ENCODE measurements at regions not wholly inside any gene's neighbourhood (a gene's known extent, or its start where the extent isn't known, plus 50 kb on each side); places are given as distances from the start of the nearest gene placed in this dataset.
"Not testable (repeated sequence)": the region's sequence is repeated elsewhere in the genome, so short reads cannot be mapped to it uniquely, and the experiment has no call there.

DNA sequence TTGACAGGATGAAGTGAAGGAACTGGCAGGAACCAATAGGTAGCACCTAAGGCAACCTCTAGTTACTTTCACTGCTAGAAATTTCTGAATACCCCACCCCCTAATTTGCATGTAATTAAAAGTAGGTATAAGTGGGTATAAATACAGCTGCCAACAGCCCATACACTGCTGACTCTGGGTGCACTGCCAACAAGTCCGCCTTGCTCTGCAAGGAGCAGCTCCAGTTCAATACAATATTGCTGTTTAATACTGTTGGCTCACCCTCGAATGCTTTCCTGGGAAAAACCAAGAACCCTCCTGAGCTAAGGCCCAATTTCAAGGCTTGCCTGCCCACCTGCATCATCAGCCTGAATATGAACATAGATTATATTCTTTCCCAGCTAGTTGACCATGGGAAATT is 981.9 kb downstream of the ADGRL2 start:
- H3K36me3 Mint-ChIP-seq (ENCODE audit: low read depth) = no peaks in the 10 kb centered on the region
- intact Hi-C loops (cut with micrococcal nuclease) = loop anchor here (5.0 kb wide), 1 partner anchor 100 kb away; no protein-coding TSS in a partner anchor
- DNase-seq = no peak
- H3K4me3 Mint-ChIP-seq = no peak overlapping the region
- H3K27me3 Mint-ChIP-seq (ENCODE audit: low read depth) = peaks cover 2% of the 10 kb centered on the region
- H3K4me1 Mint-ChIP-seq (ENCODE audit: low read depth) = peaks cover 9% of the 10 kb centered on the region
- H3K9me3 Mint-ChIP-seq = no peaks in the 10 kb centered on the region
- CTCF ChIA-PET = no interaction called here
- H3K27ac Mint-ChIP-seq = no peak overlapping the region

- intact Hi-C loops (cut with micrococcal nuclease) = loop anchor here (5.0 to 10.0 kb wide), 2 partner anchors 716 to 1084 kb away; no protein-coding TSS in a partner anchor
- no peaks in the 10 kb centered on the region for H3K36me3 Mint-ChIP-seq (ENCODE audit: low read depth)
- H3K27ac Mint-ChIP-seq = no peak overlapping the region
- no peak overlapping the region for H3K4me3 Mint-ChIP-seq
- H3K27me3 Mint-ChIP-seq (ENCODE audit: low read depth) = no peaks in the 10 kb centered on the region
- H3K4me1 Mint-ChIP-seq (ENCODE audit: low read depth) = no peaks in the 10 kb centered on the region
- DNase-seq = no peak
- CTCF ChIA-PET = interaction anchor here (0.7 kb wide), 1 partner anchor 139 kb away, joined by 3 read pairs; no protein-coding TSS in a partner anchor
- H3K9me3 Mint-ChIP-seq = peaks cover 2% of the 10 kb centered on the region
Measured at GRCh38 chr1:82778612-82779011, 977.9 kb downstream of the ADGRL2 start.

DNA sequence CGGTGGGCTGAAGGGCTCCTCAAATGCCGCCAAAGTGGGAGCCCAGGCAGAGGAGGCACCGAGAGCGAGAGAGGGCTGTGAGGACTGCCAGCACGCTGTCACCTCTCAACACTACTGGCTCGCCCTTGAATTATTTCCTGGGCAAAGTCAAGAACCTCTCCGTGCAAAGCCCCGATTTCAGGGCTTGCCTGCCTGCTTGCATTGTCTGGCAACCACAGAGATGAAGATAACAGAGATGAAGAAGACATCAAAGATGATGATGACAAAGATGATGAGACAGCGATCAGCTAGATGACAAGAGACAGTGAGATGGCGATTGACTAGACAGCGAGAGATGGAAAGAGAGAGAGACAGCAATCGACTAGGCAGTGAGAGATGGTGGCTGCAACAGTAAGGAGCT is 976.5 kb downstream of the ADGRL2 start:
- Mint-ChIP-seq H3K9me3 (peaks cover 2% of the 10 kb centered on the region), H3K27ac (no peak overlapping the region), H3K27me3 (ENCODE audit: low read depth) (no peaks in the 10 kb centered on the region), H3K4me3 (no peak overlapping the region), H3K36me3 (ENCODE audit: low read depth) (no peaks in the 10 kb centered on the region), H3K4me1 (ENCODE audit: low read depth) (no peaks in the 10 kb centered on the region)
- DNase-seq = no peak
- CTCF ChIA-PET = no interaction called here
- intact Hi-C loops (cut with micrococcal nuclease) = loop anchor here (5.0 to 10.0 kb wide), 2 partner anchors 718 to 1085 kb away; no protein-coding TSS in a partner anchor

GRCh38 chr1:82776730-82777129 is 976.0 kb downstream of the ADGRL2 start:
- H3K36me3 Mint-ChIP-seq (ENCODE audit: low read depth); H3K4me3 Mint-ChIP-seq; H3K27ac Mint-ChIP-seq; DNase-seq; H3K4me1 Mint-ChIP-seq (ENCODE audit: low read depth); H3K27me3 Mint-ChIP-seq (ENCODE audit: low read depth); H3K9me3 Mint-ChIP-seq: not testable (repeated sequence)
- CTCF ChIA-PET = interaction anchor here (1.1 to 2.2 kb wide), 2 partner anchors 11 to 13 kb away, joined by 3 to 9 read pairs; no protein-coding TSS in a partner anchor
- intact Hi-C loops (cut with micrococcal nuclease) = loop anchor here (5.0 to 10.0 kb wide), 2 partner anchors 718 to 1086 kb away; no protein-coding TSS in a partner anchor

GRCh38 chr1:82775406-82776000 is 974.8 kb downstream of the ADGRL2 start:
- H3K27ac Mint-ChIP-seq = no peak overlapping the region
- H3K4me3 Mint-ChIP-seq = no peak overlapping the region
- no peaks in the 10 kb centered on the region for H3K4me1 Mint-ChIP-seq (ENCODE audit: low read depth)
- no peaks in the 10 kb centered on the region for H3K36me3 Mint-ChIP-seq (ENCODE audit: low read depth)
- CTCF ChIA-PET = interaction anchor here (0.6 to 2.2 kb wide), 7 partner anchors 10 to 530 kb away, joined by 3 to 9 read pairs (median 4); no protein-coding TSS in a partner anchor
- peak; percentile 58 for DNase-seq
- peaks cover 2% of the 10 kb centered on the region for H3K9me3 Mint-ChIP-seq
- intact Hi-C loops (cut with micrococcal nuclease) = loop anchor here (5.0 to 10.0 kb wide), 2 partner anchors 719 to 1087 kb away; no protein-coding TSS in a partner anchor
- no peaks in the 10 kb centered on the region for H3K27me3 Mint-ChIP-seq (ENCODE audit: low read depth)

DNA sequence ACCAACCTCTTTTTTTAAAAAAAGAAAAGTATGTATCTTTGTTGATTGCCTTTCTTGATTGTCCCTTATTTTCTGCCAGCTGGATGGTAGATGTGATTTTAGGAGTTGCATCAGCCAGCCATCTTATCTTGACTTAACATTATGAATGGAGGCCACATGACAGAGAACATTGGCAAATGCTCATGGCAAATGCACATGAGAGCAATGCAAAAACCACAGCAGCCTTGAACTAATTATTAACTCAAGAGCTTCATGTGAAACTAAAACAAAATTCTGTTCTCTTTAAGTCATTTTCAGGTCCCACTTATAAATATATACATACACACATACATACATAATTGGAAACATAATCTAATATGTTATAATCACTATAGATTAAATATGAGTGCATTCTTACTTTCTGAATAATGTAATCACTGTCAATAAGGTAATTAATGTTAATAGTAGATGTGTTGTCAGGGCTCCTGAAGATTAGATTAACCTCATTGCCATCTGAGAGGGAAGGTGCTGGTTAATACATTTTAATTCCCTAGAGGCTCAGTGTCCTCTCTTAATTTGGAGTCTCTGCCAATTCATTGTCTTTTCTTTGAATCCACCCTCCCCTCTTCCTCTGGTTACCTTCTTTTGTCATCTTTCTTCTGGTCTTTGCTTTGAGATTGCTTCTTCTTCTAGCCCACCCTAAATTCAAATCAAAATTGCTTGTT is 962.2 kb downstream of the ADGRL2 start:
- no peaks in the 10 kb centered on the region for H3K36me3 Mint-ChIP-seq (ENCODE audit: low read depth)
- no peak for DNase-seq
- CTCF ChIA-PET = no interaction called here
- H3K4me3 Mint-ChIP-seq = no peak overlapping the region
- H3K4me1 Mint-ChIP-seq (ENCODE audit: low read depth) = no peaks in the 10 kb centered on the region
- no peak overlapping the region for H3K27ac Mint-ChIP-seq
- H3K9me3 Mint-ChIP-seq = no peaks in the 10 kb centered on the region
- peaks cover 10% of the 10 kb centered on the region for H3K27me3 Mint-ChIP-seq (ENCODE audit: low read depth)
- intact Hi-C loops (cut with micrococcal nuclease) = no loop called here

DNA sequence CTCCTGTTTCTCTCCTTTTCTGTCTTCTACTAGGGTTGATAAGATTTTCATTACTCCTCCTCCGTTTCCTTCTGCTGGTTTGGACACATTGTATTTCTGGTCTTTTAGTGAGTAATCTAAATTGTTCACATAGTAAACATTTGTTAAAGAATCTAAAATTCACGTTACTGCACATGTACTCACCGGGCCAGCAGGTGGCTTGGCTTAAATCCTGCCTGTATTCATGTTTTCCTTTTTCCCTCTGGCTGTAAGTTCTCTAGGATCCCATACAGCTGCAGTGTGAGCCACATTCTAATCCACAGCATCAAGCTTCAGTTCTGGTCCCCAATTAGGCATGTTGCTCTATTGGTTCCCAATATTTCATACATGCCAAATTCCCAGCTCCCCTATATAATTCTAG is 958.3 kb downstream of the ADGRL2 start:
- no peaks in the 10 kb centered on the region for H3K9me3 Mint-ChIP-seq
- no peak overlapping the region for H3K4me3 Mint-ChIP-seq
- no peak overlapping the region for H3K27ac Mint-ChIP-seq
- intact Hi-C loops (cut with micrococcal nuclease) = no loop called here
- peaks cover 10% of the 10 kb centered on the region for H3K27me3 Mint-ChIP-seq (ENCODE audit: low read depth)
- H3K36me3 Mint-ChIP-seq (ENCODE audit: low read depth) = no peaks in the 10 kb centered on the region
- no peaks in the 10 kb centered on the region for H3K4me1 Mint-ChIP-seq (ENCODE audit: low read depth)
- DNase-seq = no peak
- CTCF ChIA-PET = interaction anchor here (0.6 kb wide), 1 partner anchor 1435 kb away, joined by 3 read pairs; no protein-coding TSS in a partner anchor

GRCh38 chr1:82755671-82756070 is 954.9 kb downstream of the ADGRL2 start:
- Mint-ChIP-seq H3K4me1 (ENCODE audit: low read depth) (no peaks in the 10 kb centered on the region), H3K9me3 (no peaks in the 10 kb centered on the region), H3K27me3 (ENCODE audit: low read depth) (peaks cover 10% of the 10 kb centered on the region), H3K36me3 (ENCODE audit: low read depth) (no peaks in the 10 kb centered on the region), H3K4me3 (no peak overlapping the region), H3K27ac (no peak overlapping the region)
- CTCF ChIA-PET = interaction anchor here (1.6 kb wide), 1 partner anchor 19 kb away, joined by 5 read pairs; no protein-coding TSS in a partner anchor
- intact Hi-C loops (cut with micrococcal nuclease) = no loop called here
- DNase-seq = no peak

- no peaks in the 10 kb centered on the region for H3K4me1 Mint-ChIP-seq (ENCODE audit: low read depth)
Measured at GRCh38 chr1:82755191-82755590, 954.5 kb downstream of the ADGRL2 start.

DNA sequence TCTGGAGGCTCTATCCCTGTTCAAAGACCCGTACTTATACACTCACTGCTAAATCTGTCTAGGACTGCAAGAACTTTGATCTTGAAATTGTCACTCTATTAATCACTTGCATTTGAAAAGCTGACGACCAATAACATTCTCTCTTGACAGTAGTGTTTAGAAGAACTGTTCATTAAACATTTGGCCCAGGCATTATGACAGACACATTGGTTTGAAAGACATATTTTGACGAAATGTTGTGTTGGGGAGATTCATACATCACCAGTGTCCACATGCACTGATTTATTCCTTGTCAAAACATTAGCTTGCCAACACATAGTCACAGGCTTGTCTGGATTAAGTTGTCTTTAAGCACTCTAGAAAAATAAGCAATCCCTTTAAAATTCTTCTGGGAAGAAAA is 951.3 kb downstream of the ADGRL2 start:
- no peaks in the 10 kb centered on the region for H3K4me1 Mint-ChIP-seq (ENCODE audit: low read depth)
- no peaks in the 10 kb centered on the region for H3K36me3 Mint-ChIP-seq (ENCODE audit: low read depth)
- CTCF ChIA-PET = no interaction called here
- DNase-seq = no peak
- no peak overlapping the region for H3K27ac Mint-ChIP-seq
- intact Hi-C loops (cut with micrococcal nuclease) = no loop called here
- no peaks in the 10 kb centered on the region for H3K27me3 Mint-ChIP-seq (ENCODE audit: low read depth)
- no peak overlapping the region for H3K4me3 Mint-ChIP-seq
- H3K9me3 Mint-ChIP-seq = no peaks in the 10 kb centered on the region

More at GRCh38 chr1:82755191-82755590, 954.5 kb downstream of the ADGRL2 start:
- no peak overlapping the region for H3K4me3 Mint-ChIP-seq
- H3K27ac Mint-ChIP-seq = no peak overlapping the region
- intact Hi-C loops (cut with micrococcal nuclease) = no loop called here
- H3K27me3 Mint-ChIP-seq (ENCODE audit: low read depth) = peaks cover 8% of the 10 kb centered on the region
- no peaks in the 10 kb centered on the region for H3K9me3 Mint-ChIP-seq
- DNase-seq = no peak
- CTCF ChIA-PET = interaction anchor here (1.6 kb wide), 1 partner anchor 20 kb away, joined by 5 read pairs; no protein-coding TSS in a partner anchor
- no peaks in the 10 kb centered on the region for H3K36me3 Mint-ChIP-seq (ENCODE audit: low read depth)

GRCh38 chr1:82733645-82734044 is 932.9 kb downstream of the ADGRL2 start:
- intact Hi-C loops (cut with micrococcal nuclease) = no loop called here
- CTCF ChIA-PET = no interaction called here
- Mint-ChIP-seq H3K36me3 (ENCODE audit: low read depth) (no peaks in the 10 kb centered on the region), H3K4me1 (ENCODE audit: low read depth) (no peaks in the 10 kb centered on the region), H3K4me3 (no peak overlapping the region), H3K27me3 (ENCODE audit: low read depth) (no peaks in the 10 kb centered on the region), H3K9me3 (peaks cover 13% of the 10 kb centered on the region), H3K27ac (no peak overlapping the region)
- DNase-seq = no peak

DNA sequence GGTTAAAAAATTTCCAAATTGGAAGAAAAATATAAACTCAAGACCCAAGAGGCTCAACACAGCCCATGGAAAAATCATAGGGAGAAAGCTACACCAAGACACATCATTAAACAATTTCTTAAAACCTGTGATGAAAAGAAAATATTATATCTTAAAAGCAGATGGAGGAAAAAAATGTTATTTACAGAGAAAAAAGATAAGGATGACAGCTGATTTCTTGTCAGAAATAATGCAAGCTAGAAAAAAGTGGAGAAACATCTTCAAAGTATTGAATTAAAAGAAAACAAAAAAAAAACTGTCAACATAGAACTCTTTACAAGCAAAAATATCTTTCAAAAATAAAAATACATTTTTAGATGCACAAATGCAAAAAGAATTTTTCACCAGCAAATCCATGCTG is 930.5 kb downstream of the ADGRL2 start:
- Mint-ChIP-seq H3K36me3 (ENCODE audit: low read depth) (no peaks in the 10 kb centered on the region), H3K27me3 (ENCODE audit: low read depth) (no peaks in the 10 kb centered on the region), H3K4me1 (ENCODE audit: low read depth) (no peaks in the 10 kb centered on the region), H3K9me3 (peaks cover 13% of the 10 kb centered on the region), H3K4me3 (no peak overlapping the region), H3K27ac (no peak overlapping the region)
- CTCF ChIA-PET = no interaction called here
- DNase-seq = no peak
- intact Hi-C loops (cut with micrococcal nuclease) = no loop called here

DNA sequence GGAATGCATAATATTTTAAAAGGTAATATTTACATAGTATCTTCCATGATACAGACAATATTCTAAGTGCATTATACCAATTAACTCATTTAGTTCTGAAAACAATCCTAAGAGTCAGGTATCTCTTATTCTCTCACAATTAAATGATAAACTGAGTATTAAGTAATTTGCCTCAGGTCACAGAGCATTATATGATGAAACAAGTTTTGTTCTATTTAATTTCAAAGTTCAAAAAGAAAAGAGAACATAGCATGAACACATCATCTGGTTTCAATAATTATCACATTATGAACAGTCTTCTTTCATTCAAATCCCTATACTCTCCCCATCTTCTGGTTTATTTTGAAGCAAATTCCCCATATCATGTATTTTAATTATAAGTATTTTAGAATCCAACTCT is 927.5 kb downstream of the ADGRL2 start:
- Mint-ChIP-seq H3K9me3 (peaks cover 12% of the 10 kb centered on the region), H3K4me3 (no peak overlapping the region), H3K27me3 (ENCODE audit: low read depth) (no peaks in the 10 kb centered on the region), H3K36me3 (ENCODE audit: low read depth) (no peaks in the 10 kb centered on the region), H3K27ac (no peak overlapping the region), H3K4me1 (ENCODE audit: low read depth) (no peaks in the 10 kb centered on the region)
- intact Hi-C loops (cut with micrococcal nuclease) = no loop called here
- CTCF ChIA-PET = no interaction called here
- no peak for DNase-seq
